Vagina (tissue), 2 donors: ENCODE measurements at regions not wholly inside any gene's neighbourhood (a gene's known extent, or its start where the extent isn't known, plus 50 kb on each side); places are given as distances from the start of the nearest gene placed in this dataset.

Experiments used
- CTCF ChIP-seq, 3 experiments: fragments of 450-650 bp in 2 of 3; fragments of 200-600 bp in 1 of 3; sonication (generic) in 1 of 3; IDR thresholded peaks; one replicate each; pipeline ENCODE4 v1.5.1; 2017 to 2019; ENCODE audit warnings: antibody characterized with exemption in 3 of 3, mild to moderate bottlenecking in 2 of 3, moderate library complexity in 2 of 3
- POLR2A ChIP-seq, 2 donors: fragments of 450-650 bp; IDR thresholded peaks; one replicate each; pipeline ENCODE4 v1.6.1; 2017; ENCODE audit warnings: antibody characterized with exemption in 2 of 2, mild to moderate bottlenecking in 2 of 2, moderate library complexity in 2 of 2

GRCh38 chr2:18474700-18475099, 85.8 kb downstream of the RDH14 start:
- TF ChIP-seq POLR2A (IDR thresholded peaks at IDR 0.05) (no peak), CTCF (IDR thresholded peaks at IDR 0.05) (no peak)
